Panc1 (cell line): ENCODE measurements at regions not wholly inside any gene's neighbourhood (a gene's known extent, or its start where the extent isn't known, plus 50 kb on each side); places are given as distances from the start of the nearest gene placed in this dataset.

Experiments used
- CTCF ChIP-seq: fragments of 450-650 bp; IDR thresholded peaks from 2 replicates; pipeline ENCODE4 v1.5.1; 2017; ENCODE audit warnings: mild to moderate bottlenecking
- POLR2AphosphoS5 ChIP-seq: IDR thresholded peaks from 2 replicates; pipeline ENCODE4 v1.6.1; 2012; ENCODE audit warnings: mild to moderate bottlenecking, low read depth, low read length, moderate library complexity
- REST ChIP-seq, 2 experiments: IDR thresholded peaks; 2 replicates each; pipeline ENCODE4 v1.6.1; 2011 to 2012; ENCODE audit warnings: low read depth in 2 of 2, control low read depth in 1 of 2, low read length in 1 of 2, mild to moderate bottlenecking in 1 of 2, moderate library complexity in 1 of 2; ENCODE audit not compliant: insufficient read depth in 1 of 2
- SIN3A ChIP-seq: IDR thresholded peaks from 2 replicates; pipeline ENCODE4 v1.6.1; 2012; ENCODE audit warnings: low read depth, mild to moderate bottlenecking, low read length, moderate library complexity, borderline replicate concordance; ENCODE audit not compliant: insufficient read depth
- TCF7L2 ChIP-seq: IDR thresholded peaks from 2 replicates; pipeline ENCODE4 v1.6.1; 2011; ENCODE audit warnings: mild to moderate bottlenecking, low read depth, low read length, inconsistent platforms

- no peak for TF ChIP-seq CTCF
- TF ChIP-seq POLR2AphosphoS5 = no peak
- TF ChIP-seq REST (IDR thresholded peaks at IDR 0.05; ENCODE audit: insufficient read depth in 1 of 2, low read depth in 2 of 2, low read length in 1 of 2) = no peak
- TF ChIP-seq SIN3A = no peak
- TF ChIP-seq TCF7L2 = no peak
These were observed 81.3 kb upstream of the SIRPA start for GRCh38 chr20:1813674-1814635.
